ENCODE measurements at regions not wholly inside any gene's neighbourhood (a gene's known extent, or its start where the extent isn't known, plus 50 kb on each side); places are given as distances from the start of the nearest gene placed in this dataset.

DNA sequence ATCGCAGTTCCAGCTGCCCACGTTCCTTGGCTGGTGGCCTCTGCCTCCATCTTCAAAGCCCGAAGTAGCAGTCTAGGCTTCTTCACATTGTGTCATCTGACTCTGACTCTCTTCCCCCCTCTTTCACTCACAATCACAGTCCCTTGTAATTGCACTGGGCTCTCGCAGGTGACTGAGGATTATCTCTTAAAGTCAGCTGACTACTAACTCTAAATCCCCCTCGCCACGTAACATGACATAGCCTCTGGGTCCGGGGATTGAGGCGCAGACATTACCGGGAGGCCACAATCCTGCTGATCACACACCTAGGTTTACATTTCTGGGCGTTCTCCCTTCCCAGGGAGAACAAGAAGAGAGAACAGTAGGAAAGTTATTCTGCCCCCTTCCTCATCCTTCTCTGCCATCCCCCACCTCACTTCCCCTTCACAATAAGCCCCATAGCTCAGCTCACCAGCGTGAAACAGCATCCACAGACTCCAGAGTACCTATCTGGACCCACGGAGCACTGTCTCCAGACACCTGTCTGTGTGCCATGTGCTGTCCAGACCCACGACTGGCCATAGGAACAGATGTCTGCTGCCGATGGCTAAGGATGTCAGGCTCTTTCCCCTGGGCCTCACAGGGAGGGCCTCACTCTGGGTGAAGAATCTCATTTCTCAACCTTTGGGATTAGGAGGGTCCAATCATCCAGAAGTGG, 64.3 kb upstream of the FZD7 start:
- Histone ChIP-seq H3K9me3 (no peaks in the 10 kb centered on the region), H3K36me3 (no peaks in the 10 kb centered on the region), H3K27ac (no peak overlapping the region), H3K27me3 (no peaks in the 10 kb centered on the region), H3K4me1 (peaks cover 0 to 19% of the 10 kb centered on the region in 2 donors), H3K4me3 (no peak overlapping the region)
- TF ChIP-seq, protein P1, sequence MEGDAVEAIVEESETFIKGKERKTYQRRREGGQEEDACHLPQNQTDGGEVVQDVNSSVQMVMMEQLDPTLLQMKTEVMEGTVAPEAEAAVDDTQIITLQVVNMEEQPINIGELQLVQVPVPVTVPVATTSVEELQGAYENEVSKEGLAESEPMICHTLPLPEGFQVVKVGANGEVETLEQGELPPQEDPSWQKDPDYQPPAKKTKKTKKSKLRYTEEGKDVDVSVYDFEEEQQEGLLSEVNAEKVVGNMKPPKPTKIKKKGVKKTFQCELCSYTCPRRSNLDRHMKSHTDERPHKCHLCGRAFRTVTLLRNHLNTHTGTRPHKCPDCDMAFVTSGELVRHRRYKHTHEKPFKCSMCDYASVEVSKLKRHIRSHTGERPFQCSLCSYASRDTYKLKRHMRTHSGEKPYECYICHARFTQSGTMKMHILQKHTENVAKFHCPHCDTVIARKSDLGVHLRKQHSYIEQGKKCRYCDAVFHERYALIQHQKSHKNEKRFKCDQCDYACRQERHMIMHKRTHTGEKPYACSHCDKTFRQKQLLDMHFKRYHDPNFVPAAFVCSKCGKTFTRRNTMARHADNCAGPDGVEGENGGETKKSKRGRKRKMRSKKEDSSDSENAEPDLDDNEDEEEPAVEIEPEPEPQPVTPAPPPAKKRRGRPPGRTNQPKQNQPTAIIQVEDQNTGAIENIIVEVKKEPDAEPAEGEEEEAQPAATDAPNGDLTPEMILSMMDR (IDR thresholded peaks at IDR 0.05), result no peak
- no peak for DNase-seq (ENCODE audit: low spot score)

DNA sequence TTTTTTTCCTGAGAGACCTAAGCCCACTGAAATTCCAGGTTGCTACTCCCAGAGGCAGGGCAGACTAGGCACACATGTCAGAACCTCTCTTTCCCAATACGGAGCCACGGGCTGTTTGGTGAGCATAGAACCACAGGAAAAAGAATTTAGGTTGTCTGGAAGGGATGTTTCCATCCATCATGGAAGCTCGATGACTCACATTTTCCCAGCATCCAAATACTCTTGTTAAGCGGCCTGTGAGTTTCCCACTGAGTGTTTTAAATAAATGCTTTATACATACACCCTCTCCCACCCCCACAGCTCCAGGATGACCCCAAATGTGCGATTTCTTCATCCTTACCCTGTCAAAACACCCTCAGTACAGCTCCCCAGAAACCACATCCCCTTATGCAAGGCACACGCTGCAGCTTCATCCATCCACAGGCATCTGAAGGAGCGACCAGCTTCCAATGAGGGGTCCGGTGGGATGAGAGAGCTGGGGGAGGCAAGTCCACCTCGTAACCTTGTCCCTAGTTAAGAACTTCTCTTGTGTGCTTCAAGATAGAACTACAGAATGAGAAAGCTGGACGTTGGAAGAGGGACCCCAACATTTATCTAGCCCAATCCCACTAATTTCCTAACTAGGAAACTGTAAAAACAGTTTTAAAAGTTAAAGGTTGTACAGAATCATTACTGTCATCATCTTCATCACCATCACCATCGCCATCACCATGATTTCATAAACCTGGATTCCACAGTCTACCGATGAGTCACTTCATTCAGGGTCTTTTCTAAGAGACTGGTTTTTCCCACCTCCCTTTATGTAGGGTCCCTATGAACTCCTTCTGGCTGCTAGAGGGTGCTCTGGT, 63.5 kb upstream of the FZD7 start:
- no peak overlapping the region for H3K4me3 ChIP-seq
- TF ChIP-seq, protein P1 (IDR thresholded peaks at IDR 0.05), result no peak
- no peaks in the 10 kb centered on the region for H3K27me3 ChIP-seq
- H3K27ac ChIP-seq, result no peak overlapping the region
- peaks cover 0 to 25% of the 10 kb centered on the region in 2 donors for H3K4me1 ChIP-seq
- H3K9me3 ChIP-seq, result no peaks in the 10 kb centered on the region
- H3K36me3 ChIP-seq, result no peaks in the 10 kb centered on the region
- DNase-seq (ENCODE audit: low spot score), result no peak

DNA sequence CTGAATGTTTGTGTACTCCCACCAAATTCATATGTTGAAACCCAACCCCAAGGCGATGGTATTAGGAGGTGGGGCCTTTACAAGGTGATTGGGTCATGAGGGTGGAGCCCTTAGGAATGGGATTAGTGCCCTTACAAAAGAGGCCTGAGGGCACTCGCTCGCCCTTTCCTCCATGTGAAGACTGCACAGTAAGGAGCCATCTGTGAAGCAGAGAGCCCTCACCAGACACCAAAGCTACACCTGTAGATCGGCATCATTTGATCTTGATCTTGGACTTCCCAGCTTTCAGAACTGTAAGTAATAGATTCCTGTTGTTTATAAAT, 62.9 kb upstream of the FZD7 start:
- H3K4me3 ChIP-seq, result no peak overlapping the region
- H3K9me3 ChIP-seq, result no peaks in the 10 kb centered on the region
- DNase-seq (ENCODE audit: low spot score), result no peak
- no peak overlapping the region for H3K27ac ChIP-seq
- peaks cover 0 to 25% of the 10 kb centered on the region in 2 donors for H3K4me1 ChIP-seq
- H3K27me3 ChIP-seq, result no peaks in the 10 kb centered on the region
- TF ChIP-seq, protein P1 (IDR thresholded peaks at IDR 0.05), result no peak
- H3K36me3 ChIP-seq, result no peaks in the 10 kb centered on the region

DNA sequence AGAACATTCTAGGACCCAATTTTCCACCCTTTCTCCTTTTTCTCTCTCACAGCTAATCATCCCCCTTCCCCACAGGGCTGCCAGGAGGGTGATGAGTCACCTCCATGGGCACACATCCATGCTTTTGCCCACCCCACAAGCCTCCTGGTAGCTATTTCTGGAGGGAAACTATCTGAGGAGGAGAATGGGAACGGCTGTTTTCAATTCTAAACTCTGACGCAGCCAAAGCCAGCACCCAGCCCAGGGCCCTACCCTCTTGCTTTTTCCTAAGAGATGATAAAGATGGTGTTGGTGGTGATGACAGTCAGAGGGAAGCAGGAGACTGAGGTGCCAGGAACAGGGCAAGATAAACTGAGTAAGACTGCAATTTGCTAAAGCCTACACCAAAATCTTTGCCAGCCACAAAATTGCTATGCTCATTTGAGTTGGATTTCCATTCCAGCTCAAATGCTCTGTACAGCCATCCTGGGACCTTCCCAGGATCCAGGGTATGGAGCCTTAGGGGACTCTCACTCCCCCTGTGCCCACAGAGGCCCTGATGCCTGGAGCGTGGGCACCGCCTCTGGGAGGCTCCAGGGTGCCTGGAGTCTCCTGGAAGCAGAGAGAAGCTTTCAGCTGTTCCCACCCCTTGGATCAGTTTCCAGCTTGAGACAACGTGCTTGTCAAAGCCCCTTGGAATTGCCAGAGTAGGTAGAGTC, 62.0 kb upstream of the FZD7 start:
- no peaks in the 10 kb centered on the region for H3K9me3 ChIP-seq
- peak overlapping the region; percentile 22 to 58 for H3K27ac ChIP-seq
- no peak for DNase-seq (ENCODE audit: low spot score)

DNA sequence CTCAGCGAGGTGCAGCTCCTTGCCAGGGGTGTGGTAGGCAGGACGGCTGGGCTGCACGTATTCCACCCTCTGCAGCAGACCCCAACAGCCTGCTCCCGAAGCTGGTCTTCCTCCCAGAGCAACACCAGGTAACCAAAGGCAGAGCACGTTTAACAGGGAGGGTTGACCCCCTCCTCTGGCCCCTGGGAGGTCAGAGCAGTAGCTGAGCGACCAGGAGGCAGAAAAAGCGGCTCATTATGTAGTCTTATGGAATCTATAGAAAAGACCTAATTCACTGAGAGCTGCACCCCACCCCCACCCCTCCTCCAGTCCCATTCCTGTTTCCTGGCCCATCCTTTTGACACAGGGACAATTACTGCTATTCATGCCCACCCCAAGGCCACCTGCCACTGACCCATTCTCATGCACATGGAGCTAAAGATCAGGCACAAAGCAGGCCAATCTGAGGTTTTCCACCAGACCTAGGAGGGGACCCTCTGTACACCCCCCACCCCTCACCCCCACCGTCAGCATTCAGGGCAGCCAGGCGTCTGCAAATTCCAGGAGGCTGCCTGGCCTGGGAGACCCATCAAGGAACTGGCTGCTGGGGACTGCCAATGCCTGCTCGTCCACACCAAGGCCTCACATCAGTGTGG, 60.9 kb upstream of the FZD7 start:
- TF ChIP-seq, protein P1 (IDR thresholded peaks at IDR 0.05), result no peak
- Histone ChIP-seq H3K27me3 (no peaks in the 10 kb centered on the region), H3K9me3 (no peaks in the 10 kb centered on the region), H3K27ac (no peak overlapping the region), H3K4me1 (peaks cover 0 to 25% of the 10 kb centered on the region in 2 donors), H3K4me3 (no peak overlapping the region), H3K36me3 (no peaks in the 10 kb centered on the region)
- DNase-seq (ENCODE audit: low spot score), result no peak

More for the DNA sequence above, 62.0 kb upstream of the FZD7 start:
- Histone ChIP-seq H3K4me3 (no peak overlapping the region), H3K4me1 (peaks cover 0 to 25% of the 10 kb centered on the region in 2 donors), H3K36me3 (no peaks in the 10 kb centered on the region), H3K27me3 (no peaks in the 10 kb centered on the region)
- TF ChIP-seq, protein P1 (IDR thresholded peaks at IDR 0.05), result no peak

Data from right atrium auricular region (tissue), 2 donors.